Stimulated activated CD8-positive, alpha-beta memory T cell treated with anti-CD3 and anti-CD28 coated beads, Interleukin-4, amount 100 ng/mL, for 4 hours (primary cell): ENCODE measurements at regions not wholly inside any gene's neighbourhood (a gene's known extent, or its start where the extent isn't known, plus 50 kb on each side); places are given as distances from the start of the nearest gene placed in this dataset.

Source experiments
- DNase-seq, 2 donors: peaks; one replicate each; pipeline ENCODE4 v3.0.0-alpha.2; 2020; ENCODE audit warnings: low read depth in 2 of 2, low spot score in 1 of 2

DNA sequence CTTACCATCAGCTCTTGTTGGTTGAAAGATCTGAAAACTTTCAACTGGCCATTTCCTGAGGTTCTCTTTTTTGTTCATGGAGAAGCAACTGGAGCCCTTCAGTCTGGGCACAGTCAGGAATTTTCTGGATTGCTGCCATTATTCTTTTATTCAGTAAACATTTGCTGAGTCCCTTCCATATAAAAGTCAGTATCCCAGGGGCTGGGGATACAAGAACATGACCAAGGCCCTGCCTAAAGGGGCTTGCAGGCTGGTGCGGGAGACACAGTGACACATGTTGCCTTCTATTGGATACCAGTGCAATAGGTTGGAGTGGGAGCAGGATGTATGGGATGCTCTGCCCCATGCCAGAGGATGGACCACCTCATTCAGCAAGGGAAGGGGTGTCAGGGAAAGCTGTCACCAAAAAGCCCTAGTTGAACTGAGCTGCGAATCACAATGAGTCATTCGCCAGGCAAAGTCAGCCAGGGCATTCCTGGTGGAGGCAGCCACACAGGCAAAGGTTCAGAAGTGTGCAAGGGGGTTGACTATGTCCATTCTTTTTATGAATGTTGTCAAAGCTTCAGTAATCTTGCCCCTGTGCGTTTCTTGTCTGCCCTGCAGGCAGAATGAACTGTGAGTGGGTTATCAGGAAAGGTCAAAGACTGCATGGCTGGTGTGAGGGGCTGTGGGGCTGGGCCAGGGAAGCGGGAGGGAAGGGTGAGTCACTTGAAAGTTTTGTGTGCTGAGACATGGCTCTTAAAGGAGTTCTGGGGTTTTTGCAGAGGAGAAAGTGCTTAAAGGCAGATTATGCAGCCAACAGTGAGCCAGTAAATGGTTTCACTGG is 395.9 kb downstream of the KCNRG start:
- no peak for DNase-seq

DNA sequence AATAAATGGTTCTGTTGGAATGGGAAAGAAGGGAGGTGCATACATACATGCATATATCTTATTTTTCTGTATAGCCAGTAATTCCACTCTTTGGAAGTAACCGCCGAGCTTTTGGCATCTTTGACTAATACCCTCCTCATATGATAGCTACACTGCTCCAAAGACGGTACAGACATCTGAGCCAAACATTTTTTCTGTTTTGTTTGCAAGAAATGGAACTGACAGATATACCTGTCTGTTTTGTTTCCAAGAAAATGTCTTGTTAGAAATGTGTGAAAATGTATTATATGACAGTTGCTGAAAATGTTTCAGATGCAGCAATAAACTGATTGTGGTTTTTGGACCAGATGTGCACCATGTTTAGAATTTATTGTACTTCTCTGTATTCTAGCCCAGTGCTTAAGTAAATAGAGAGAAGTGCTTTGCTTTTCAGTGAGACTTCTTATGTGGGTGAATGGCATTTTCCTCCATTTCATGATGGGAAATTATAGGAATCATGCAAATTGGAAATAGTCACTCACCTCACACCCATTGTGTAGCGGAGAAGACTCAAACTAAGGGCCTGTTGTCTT is 396.9 kb downstream of the KCNRG start:
- no peak for DNase-seq

DNA sequence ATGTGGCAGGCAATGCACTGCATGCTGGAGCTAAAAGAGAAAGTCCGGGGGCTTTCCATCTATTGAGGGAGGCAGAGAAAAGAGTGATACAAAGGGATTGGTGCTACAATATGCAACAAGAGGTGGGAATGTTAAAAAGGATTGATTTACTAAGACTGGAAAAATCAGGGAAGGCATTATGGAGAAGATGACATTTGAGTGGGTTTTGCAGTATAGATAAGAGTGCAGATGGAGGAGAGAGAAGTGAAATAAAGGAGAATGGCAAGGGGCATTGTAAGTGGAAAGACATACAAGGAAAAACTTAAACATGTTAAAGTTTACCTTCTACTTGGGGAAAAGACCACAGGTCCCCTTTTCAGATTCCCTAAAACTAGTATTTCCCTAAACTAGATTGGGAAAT is 399.4 kb downstream of the KCNRG start:
- no peak for DNase-seq

DNA sequence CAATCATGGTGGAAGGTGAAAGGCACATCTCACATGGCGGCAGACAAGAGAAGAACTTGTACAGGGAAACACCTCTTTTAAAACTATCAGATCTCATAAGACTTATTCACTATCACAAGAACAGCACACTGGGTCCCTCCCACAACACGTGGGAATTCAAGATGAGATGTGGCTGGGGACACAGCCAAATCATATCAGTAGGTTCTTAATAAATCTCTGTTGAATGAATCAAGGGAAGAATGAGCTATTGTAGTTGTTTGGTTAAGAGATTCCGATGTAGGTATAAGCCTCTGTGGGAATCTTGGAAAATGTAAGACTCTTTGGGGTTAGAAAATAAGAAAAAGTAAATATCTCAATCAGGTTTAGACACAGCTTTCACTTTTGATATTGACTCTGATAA is 400.2 kb downstream of the KCNRG start:
- no peak for DNase-seq

DNA sequence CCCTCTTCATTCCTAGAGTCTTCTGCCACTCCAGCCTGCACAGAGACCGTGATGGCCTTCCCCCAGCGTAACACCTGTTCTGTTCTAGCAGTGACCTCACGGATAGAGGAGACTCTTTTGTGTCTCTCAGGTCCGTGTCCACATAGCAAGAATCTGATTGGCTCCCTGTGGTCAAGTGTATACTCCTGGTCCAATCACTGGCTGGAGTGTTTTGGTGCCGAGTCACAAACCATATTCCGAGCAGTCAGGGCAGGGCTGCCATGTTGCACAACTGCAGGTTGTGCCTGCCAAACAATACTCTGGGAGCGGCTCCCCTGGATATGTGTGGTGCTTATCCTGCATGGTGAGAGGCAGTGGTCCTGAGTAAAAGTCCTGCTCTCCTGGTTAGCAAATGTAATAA is 402.4 kb downstream of the KCNRG start:
- no peak for DNase-seq

DNA sequence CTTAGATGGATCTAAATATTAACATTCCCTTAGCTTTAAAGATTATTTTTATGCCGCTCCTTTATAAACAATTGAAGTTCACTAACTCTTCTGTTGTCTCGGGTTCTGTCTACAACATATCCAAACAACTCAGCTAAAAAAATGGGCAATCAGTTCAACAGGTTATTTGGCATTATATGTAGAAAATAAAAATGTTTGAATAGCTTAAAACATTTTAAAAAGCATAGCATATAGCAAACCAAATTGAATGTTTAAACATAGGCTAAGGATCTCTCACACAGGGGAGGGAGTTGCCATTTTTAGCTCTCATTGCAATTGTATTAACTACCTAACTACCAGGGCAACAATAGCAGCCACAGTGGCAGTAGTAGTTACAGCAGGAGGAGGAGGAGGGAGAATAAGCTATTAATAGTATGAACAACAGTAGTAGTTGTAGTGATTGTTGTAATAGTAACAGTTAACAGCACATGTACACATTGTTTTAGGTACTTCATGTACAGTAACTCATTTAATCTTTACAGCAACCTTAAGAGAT is 404.2 kb downstream of the KCNRG start:
- no peak for DNase-seq

DNA sequence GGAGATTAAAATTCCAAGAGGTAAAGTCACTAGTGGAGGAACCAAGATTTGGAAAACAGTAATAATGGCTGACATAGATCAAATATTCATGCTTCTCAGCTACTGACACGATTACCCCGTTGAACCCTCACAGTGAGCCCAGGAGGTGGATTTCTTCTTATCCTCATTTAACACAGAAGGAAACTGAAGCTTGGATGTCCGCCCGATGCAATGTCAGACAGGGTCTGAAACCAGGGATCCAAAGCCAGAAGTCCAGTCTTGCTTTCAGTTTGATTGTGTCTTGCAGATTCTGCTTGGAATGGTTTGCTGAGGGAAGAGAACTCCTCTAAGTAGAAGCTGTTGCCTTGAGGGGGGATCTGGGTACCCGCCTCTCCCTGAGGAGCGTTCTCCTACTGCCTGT is 404.7 kb downstream of the KCNRG start:
- no peak for DNase-seq

DNA sequence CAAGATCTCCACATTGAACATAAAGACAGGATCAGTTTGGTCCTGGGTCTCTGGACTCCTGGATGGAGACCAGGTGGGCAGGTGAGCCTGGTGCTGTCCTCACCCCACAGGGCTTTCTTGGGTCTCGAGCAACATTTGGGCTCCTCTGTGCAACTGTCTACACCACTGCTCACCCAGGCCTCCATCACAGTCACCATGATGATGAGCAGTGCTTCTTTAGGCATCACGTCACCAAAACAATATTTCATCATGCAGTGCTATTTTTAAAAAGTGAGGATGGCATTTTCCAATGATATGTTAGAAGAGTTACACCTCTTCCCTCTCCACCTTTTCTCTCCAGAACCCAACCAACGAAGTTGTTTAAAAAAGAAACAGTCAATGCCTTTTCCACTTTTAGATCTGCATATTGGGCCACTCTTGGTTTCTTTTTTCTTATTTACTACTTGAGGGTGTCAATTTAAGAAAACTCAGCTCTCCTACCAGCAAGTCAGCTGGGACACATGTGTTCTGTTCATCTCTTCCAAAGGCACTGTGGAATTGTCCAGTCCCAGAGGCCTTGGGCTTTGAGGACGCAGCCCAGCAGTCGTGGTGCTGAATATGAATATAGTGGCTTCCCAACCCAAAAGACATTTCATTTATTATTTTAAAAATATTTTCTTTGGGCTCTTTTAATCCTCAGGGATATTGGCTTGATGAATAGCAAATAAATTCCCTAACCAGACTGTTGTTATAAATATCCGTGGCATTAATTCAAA is 405.7 kb downstream of the KCNRG start:
- no peak for DNase-seq

DNA sequence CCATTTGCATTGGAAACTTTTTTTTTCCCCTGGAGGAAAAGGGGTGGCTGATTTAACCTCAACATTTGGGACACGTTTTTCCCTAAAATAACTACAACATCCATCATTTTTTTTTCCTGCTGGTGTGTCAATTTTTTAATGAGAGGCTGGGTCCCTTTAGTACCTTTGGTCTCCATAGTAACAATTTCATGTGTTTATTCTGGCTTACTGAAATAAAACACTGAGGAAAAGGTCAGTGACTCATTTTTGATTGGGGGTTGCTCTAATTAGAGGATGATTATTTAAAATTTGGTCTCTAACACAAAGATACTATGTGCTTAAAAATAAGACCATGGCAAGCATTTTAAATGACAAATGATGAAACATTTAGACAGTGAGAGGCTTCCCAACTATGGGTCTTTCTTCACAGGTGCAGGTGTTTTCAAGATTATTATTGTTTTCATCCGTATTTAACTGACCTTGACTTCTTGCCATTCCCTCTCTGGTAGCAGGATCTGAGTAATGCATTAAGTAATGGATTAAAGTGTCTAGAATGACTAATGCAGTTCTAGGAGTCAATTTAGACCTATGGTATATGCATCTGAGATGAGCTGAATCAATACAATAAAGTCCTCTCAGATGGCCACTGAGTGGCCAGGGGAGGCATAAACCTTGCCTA is 406.4 kb downstream of the KCNRG start:
- no peak for DNase-seq

DNA sequence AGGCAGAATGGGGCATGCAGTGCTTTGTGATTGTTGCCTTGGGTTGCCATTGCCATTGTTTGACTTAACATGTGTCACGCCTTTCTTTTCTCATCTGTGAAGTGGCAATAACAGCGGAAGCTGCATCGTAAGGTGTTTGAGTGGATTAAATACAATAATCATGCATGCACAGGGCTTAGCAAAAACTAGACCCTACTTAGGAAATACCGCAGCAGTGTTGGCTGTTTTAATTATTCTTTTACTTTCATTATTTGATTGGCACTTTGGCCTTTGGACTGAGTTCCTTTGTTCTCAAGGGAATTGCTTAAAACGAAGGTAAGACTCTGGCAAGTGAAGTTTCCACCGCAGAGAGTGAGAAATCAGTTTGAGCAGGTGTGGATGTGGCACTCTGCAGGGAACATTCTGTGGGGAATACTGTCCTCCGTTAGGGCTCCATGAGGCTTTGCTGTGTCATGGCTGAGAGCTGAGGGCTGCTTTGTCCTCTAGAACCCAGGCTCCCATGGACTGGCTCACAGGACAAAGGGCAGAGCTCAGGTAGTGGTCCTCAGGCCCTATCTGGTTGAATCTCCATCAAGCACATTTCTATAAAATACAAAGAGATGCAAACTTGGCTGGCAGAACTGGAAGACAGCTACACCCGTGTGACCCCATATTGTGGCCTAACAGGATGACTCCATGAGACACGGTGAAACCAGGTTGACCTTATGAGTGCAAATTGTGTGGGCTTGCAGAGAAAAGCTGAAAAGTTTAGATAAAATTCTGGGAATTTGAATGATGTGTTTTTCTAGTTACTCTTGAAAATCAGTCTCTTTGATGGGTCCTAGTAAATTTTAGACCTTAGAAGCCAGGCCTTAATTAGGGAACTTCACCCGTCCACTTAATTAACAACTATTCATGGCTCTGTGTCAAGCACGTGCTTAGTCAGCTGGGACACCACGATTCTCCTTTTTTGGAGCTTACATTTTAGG is 407.2 kb downstream of the KCNRG start:
- DNase-seq: no peak

DNA sequence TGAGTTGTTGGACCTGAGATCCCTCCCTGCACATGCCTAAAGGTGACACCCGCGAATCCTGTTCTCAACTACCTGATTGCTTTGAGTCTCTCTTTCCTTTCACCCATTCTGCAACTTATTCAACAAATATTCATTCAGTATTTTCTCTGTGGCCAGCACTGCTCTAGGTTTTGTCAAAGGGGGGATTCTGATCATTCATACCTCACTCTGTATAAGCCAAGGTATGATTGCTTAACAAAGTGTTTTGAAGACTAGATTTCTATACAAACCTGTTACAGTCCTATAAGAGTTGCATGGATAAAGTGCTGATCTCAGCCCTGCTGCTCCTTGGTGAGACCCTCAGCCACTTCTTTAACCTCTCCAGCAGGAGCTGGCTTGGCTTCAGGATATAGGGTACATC is 409.7 kb downstream of the KCNRG start:
- no peak for DNase-seq

DNA sequence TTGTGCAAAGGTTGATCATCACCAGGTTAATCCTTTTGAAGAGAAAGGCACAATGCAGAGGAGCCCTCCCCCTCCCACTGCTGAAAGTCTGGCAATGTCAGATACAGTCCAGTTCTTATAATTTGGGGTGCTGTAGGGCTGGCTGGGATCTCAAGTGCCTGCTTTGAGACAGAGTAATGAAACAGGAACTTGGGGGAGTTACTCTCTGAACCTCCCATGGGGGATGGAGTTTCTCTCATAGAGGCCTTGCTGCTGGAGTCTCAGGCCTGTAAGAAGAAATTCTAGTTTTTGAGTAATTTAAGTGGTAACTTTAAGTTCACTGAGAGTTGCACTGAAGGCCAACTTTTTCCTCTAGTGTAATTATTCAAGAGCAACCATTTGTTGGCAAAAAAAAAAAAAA is 410.5 kb downstream of the KCNRG start:
- DNase-seq: no peak

DNA sequence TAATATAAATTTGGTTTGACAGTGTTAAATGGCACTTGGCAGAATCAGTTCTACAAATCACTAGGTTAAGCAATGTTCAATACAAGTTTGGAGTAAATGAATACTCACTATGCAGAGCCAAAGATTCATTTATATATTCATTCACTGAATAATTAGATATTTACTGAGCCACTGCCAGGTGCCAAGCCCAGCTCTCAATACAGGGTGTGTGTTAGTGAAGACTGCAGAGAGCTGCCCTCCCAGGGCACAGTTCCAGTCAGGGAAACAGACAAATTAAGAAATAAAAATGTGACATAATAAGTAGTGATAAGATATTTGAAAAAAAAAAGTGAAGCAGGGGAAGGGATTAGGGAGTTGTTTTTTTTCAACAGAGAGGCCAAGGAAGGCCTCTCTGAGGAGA is 411.7 kb downstream of the KCNRG start:
- DNase-seq: no peak

DNA sequence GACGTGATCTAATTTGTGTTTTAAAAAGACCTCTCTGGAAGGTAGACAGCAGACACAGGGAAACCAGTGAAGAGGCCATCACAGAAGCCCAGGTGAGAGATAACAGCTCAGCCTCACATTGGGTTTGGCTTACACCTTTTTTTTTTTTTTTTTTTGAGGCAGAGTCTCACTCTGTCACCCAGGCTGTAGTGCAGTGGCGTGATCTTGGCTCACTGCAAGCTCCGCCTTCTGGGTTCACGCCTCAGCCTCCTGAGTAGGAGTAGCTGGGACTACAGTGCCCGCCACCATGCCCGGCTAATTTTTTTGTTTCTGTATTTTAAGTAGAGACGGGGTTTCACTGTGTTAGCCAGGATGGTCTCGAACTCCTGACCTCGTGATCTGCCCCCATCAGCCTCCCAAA is 412.3 kb downstream of the KCNRG start:
- peak in 1 of 2 donors; percentile 24 for DNase-seq

DNA sequence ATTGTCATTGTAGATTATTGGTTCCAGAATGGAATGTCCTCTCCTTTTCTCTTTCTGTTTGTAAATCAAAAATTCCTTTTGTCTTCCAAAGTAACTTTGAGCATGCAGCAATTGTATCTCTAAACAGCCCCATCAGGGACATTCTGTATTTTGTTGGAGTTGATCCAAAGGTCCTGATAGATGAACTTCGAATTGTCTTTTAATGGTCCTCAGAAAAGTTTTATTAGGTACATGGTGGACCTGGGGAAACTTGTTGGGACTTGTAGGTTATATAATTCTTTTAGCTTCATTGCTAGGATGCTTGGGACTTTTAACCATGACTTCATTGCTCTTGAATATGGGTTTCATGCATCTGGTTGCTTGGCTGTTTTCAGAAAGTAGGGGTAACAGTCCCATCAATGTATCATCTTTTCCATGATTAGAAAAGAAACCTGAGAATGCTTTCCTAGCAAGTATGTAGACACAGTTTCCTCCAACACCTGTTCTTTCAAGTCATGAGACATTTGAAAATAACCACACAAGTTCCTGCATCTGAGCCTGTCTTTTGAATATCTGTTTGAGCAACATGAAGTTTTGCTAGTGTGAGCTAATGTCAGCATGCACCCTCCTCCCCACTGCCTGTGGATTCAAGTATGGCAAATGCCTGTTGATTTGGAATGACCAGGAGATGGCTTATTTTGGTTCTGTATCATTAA is 413.1 kb downstream of the KCNRG start:
- no peak for DNase-seq

DNA sequence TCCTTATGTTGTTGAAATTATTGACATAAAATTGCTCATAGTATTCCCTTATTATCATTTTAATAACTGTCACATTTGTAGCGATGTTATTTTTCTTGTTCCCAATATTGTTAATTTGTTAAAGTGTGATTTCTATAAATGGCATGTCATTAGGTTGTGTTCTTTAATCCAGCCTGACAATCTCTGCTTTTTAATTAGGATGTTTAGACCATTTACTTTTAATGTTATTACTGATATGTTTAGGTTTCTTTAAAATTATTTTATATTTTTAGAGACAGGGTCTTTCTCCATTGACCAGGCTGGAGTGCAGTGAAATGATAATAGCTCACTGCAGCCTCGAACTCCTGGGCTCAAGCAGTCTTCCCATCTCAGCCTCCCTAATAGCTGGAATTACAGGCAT is 408.5 kb downstream of the DLEU7 start:
- DNase-seq: no peak

DNA sequence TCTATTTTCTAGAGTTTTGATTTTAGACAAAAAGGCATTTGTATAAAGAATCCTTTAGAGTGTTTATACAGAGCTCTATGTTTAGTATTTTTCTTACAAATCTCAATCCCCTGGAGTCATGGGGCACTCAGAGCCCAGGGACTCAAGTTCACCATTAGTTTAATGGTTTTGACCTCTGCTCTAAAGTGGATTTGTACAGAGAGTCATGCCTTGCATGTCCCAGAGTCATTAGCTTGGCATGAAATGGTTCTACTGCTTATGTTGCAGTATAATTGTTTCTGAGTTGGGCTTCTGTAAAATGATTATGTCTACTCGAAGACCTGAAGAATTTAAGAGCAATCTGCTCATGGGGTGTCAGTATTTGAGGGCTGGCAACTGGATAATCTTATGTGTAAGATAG is 406.2 kb downstream of the DLEU7 start:
- DNase-seq: no peak

DNA sequence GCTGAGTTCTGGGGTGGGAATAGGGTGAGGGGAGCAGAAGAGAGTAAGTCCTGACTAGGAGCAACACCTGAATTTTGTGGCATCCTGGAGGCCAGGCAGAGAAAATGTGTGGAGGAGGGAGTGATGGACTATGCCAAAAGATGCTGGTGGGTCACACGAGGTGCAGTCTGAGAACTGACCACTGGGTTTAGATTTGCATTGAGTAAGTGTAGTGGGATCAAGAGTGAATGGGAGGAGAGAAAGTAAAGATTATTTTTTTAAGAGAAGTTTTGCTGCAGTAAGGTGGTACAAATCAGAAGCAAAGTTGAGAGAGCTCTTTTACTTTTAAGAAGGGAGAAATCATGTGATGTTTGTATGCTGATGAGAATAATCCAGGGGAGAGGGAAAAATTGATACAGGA is 405.1 kb downstream of the DLEU7 start:
- DNase-seq: no peak

DNA sequence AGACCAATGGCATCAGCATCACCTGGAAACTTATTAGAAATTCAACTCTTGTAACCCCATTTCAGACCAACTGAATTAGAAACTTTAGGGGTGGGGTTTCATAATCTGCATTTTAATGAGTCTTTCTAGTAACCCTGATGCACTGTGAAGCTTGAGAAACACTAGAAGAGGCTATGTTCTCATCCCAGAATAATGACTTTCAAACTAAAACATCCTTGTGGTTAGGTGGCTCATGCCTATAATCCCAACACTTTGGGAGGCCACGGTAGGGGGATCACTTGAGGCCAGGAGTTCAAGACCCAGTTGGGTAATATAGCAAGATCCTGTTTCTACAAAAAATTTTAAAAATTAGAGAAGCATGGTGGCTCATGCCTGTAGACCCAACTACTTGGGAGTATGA is 402.4 kb downstream of the DLEU7 start:
- DNase-seq: no peak

DNA sequence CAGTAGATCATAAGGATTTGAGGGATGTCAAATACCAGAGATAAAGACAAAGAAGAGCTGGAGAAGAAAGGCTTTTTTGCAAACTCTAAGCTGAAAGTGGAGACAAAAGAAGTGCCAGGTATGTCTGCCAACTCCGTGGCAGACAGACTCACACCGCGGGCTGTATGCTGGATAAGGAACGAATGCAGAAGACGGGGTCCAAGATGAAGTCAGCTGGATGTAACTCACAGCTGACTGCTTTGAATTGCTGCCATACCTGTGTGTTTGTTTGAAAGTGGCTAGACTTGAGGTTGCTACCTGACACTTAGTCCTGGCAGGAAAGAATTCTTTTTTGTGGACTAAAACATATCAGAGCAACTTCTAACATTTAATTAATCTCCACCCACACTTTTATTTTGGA is 398.8 kb downstream of the DLEU7 start:
- DNase-seq: no peak
